ENCODE measurements at regions not wholly inside any gene's neighbourhood (a gene's known extent, or its start where the extent isn't known, plus 50 kb on each side); places are given as distances from the start of the nearest gene placed in this dataset.
"Not testable (repeated sequence)": the region's sequence is repeated elsewhere in the genome, so short reads cannot be mapped to it uniquely, and the experiment has no call there.

GRCh38 chr9:93809204-93809940 lies 145.8 kb downstream of the BARX1 start:
- DNase-seq, result no peak

- DNase-seq, result no peak
Observed at GRCh38 chr9:93808115-93809029, 146.8 kb downstream of the BARX1 start.

- no peak for DNase-seq
Observed at GRCh38 chr9:93807166-93808074, 147.7 kb downstream of the BARX1 start.

- no peak for DNase-seq
Observed at GRCh38 chr9:93801581-93802284, 153.4 kb downstream of the BARX1 start.

- DNase-seq, result no peak
Observed at GRCh38 chr9:93801120-93801519, 154.0 kb downstream of the BARX1 start.

- DNase-seq, result no peak
Observed at GRCh38 chr9:93792358-93792757, 162.8 kb downstream of the BARX1 start.

GRCh38 chr9:93786204-93786603 lies 169.0 kb downstream of the BARX1 start:
- DNase-seq, result no peak

GRCh38 chr9:93776873-93777272 lies 178.3 kb downstream of the BARX1 start:
- no peak for DNase-seq

GRCh38 chr9:93776256-93776655 lies 178.9 kb downstream of the BARX1 start:
- no peak for DNase-seq

- DNase-seq, result no peak
Observed at GRCh38 chr9:93774331-93775102, 180.6 kb downstream of the BARX1 start.

- no peak for DNase-seq
Observed at GRCh38 chr9:93771276-93771675, 183.9 kb downstream of the BARX1 start.

- DNase-seq, result no peak
Observed at GRCh38 chr9:93761822-93762221, 185.4 kb downstream of the PHF2 start.

GRCh38 chr9:93750045-93750444 lies 173.7 kb downstream of the PHF2 start:
- no peak for DNase-seq

GRCh38 chr9:93748827-93749226 lies 172.4 kb downstream of the PHF2 start:
- not testable (repeated sequence) for DNase-seq

- DNase-seq, result no peak
Observed at GRCh38 chr9:93731963-93732362, 155.6 kb downstream of the PHF2 start.

GRCh38 chr9:93730648-93731047 lies 154.3 kb downstream of the PHF2 start:
- no peak for DNase-seq

GRCh38 chr9:93730217-93730616 lies 153.8 kb downstream of the PHF2 start:
- DNase-seq, result no peak
